ENCODE measurements at regions not wholly inside any gene's neighbourhood (a gene's known extent, or its start where the extent isn't known, plus 50 kb on each side); places are given as distances from the start of the nearest gene placed in this dataset.
"Not testable (repeated sequence)": the region's sequence is repeated elsewhere in the genome, so short reads cannot be mapped to it uniquely, and the experiment has no call there.

DNA sequence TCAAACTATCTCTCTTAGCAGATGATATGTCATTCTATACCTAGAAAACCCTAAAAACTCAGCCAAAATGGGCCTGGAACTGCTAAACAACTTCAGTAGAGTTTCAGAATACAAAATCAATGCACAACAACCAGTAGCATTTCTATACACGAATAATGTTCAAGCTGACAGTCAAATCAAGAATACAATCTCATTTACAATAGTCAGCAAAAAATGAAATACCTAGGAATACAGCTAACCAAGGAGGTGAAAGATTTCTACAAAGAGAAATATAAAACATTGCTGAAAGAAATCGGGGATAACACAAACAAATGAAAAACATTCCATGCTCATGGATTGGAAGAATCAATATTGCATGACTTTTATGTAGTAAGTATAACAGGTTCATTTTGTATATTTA, 804.8 kb downstream of the SLITRK1 start:
- H3K9me3 Mint-ChIP-seq = peaks cover 2 to 10% (median 4%) of the 10 kb centered on the region in 8 donors
- CTCF ChIA-PET (ENCODE audit: partially characterized antibody) = no interaction called here
- no peaks in the 10 kb centered on the region for H3K4me1 Mint-ChIP-seq
- H3K27me3 Mint-ChIP-seq = no peaks in the 10 kb centered on the region
- H3K27ac Mint-ChIP-seq = no peak overlapping the region
- Histone ChIP-seq H3K9me3 (ENCODE audit: control insufficient read depth in 1 of 2, low read length in 2 of 2) (no peaks in the 10 kb centered on the region), H3K4me3 (ENCODE audit: low read length in 2 of 2) (no peak overlapping the region), H3K27ac (ENCODE audit: low read depth, low read length) (no peak overlapping the region), H3K4me1 (ENCODE audit: insufficient read depth, low read length) (no peaks in the 10 kb centered on the region), H3K27me3 (ENCODE audit: insufficient read depth, low read length) (no peaks in the 10 kb centered on the region), H3K36me3 (ENCODE audit: insufficient read depth, low read length) (no peaks in the 10 kb centered on the region)
- no peaks in the 10 kb centered on the region for H3K36me3 Mint-ChIP-seq
- no peak for DNase-seq
- intact Hi-C loops (cut with micrococcal nuclease) = no loop called here
- POLR2A ChIA-PET (ENCODE audit: partially characterized antibody) = no interaction called here
- H3K4me3 Mint-ChIP-seq = no peak overlapping the region

DNA sequence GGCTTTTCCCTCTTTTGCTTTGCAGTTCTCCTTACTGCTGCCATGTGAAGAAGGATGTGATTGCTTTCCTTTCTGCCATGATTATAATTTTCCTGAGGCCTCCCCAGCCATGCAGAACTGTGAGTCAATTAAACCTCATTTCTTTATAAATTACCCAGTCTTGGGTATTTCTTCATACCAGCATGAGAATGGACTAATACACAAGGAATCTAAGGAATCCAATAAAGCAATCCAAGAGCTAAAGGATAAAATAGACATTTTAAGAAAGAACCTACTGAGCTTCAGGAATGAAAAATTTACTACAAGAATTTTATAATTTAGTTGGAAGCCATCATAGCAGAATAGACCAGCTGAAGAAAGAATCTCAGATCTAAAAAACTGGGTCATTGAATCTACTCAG, 808.3 kb downstream of the SLITRK1 start:
- POLR2A ChIA-PET (ENCODE audit: partially characterized antibody); H3K4me3 ChIP-seq (ENCODE audit: low read length in 2 of 2): not testable (repeated sequence)

GRCh38 chr13:83065108-83065507, 817.2 kb downstream of the SLITRK1 start:
- Histone ChIP-seq H3K4me3 (ENCODE audit: low read length in 2 of 2) (no peak overlapping the region), H3K27ac (ENCODE audit: low read depth, low read length) (no peak overlapping the region), H3K9me3 (ENCODE audit: control insufficient read depth in 1 of 2, low read length in 2 of 2) (no peaks in the 10 kb centered on the region), H3K27me3 (ENCODE audit: insufficient read depth, low read length) (no peaks in the 10 kb centered on the region), H3K4me1 (ENCODE audit: insufficient read depth, low read length) (no peaks in the 10 kb centered on the region), H3K36me3 (ENCODE audit: insufficient read depth, low read length) (no peaks in the 10 kb centered on the region)
- H3K27me3 Mint-ChIP-seq = no peaks in the 10 kb centered on the region
- no peaks in the 10 kb centered on the region for H3K4me1 Mint-ChIP-seq
- ChIA-PET CTCF (ENCODE audit: partially characterized antibody) (no interaction called here), POLR2A (ENCODE audit: partially characterized antibody) (no interaction called here)
- H3K36me3 Mint-ChIP-seq = no peaks in the 10 kb centered on the region
- DNase-seq = no peak
- intact Hi-C loops (cut with micrococcal nuclease) = no loop called here
- H3K9me3 Mint-ChIP-seq = peaks cover 0 to 11% (median 0%) of the 10 kb centered on the region in 8 donors
- H3K27ac Mint-ChIP-seq = no peak overlapping the region
- H3K4me3 Mint-ChIP-seq = no peak overlapping the region

More for the DNA sequence above, 808.3 kb downstream of the SLITRK1 start:
- CTCF ChIA-PET (ENCODE audit: partially characterized antibody); H3K36me3 ChIP-seq (ENCODE audit: insufficient read depth, low read length); DNase-seq; H3K27me3 ChIP-seq (ENCODE audit: insufficient read depth, low read length); H3K4me1 ChIP-seq (ENCODE audit: insufficient read depth, low read length); H3K4me3 Mint-ChIP-seq; H3K4me1 Mint-ChIP-seq; H3K9me3 ChIP-seq (ENCODE audit: control insufficient read depth in 1 of 2, low read length in 2 of 2); intact Hi-C loops (cut with micrococcal nuclease); H3K27ac Mint-ChIP-seq; H3K27me3 Mint-ChIP-seq; H3K36me3 Mint-ChIP-seq; H3K27ac ChIP-seq (ENCODE audit: low read depth, low read length): not testable (repeated sequence)
- H3K9me3 Mint-ChIP-seq = peaks cover 0 to 17% (median 6%) of the 10 kb centered on the region in 8 donors

- ChIA-PET CTCF (ENCODE audit: partially characterized antibody) (no interaction called here), POLR2A (ENCODE audit: partially characterized antibody) (no interaction called here)
- H3K27ac ChIP-seq (ENCODE audit: low read depth, low read length) = no peak overlapping the region
- H3K9me3 Mint-ChIP-seq = peaks cover 0 to 4% (median 0%) of the 10 kb centered on the region in 8 donors
- H3K36me3 Mint-ChIP-seq = no peaks in the 10 kb centered on the region
- no peak for DNase-seq
- no peaks in the 10 kb centered on the region for H3K9me3 ChIP-seq (ENCODE audit: control insufficient read depth in 1 of 2, low read length in 2 of 2)
- H3K4me1 ChIP-seq (ENCODE audit: insufficient read depth, low read length) = no peaks in the 10 kb centered on the region
- no peaks in the 10 kb centered on the region for H3K27me3 ChIP-seq (ENCODE audit: insufficient read depth, low read length)
- H3K27ac Mint-ChIP-seq = no peak overlapping the region
- no peak overlapping the region for H3K4me3 ChIP-seq (ENCODE audit: low read length in 2 of 2)
- H3K4me1 Mint-ChIP-seq = no peaks in the 10 kb centered on the region
- H3K36me3 ChIP-seq (ENCODE audit: insufficient read depth, low read length) = no peaks in the 10 kb centered on the region
- H3K4me3 Mint-ChIP-seq = no peak overlapping the region
- H3K27me3 Mint-ChIP-seq = no peaks in the 10 kb centered on the region
- intact Hi-C loops (cut with micrococcal nuclease) = no loop called here
Observed at GRCh38 chr13:83057119-83057518, 825.2 kb downstream of the SLITRK1 start.

GRCh38 chr13:83056269-83056668, 826.0 kb downstream of the SLITRK1 start:
- no peak for DNase-seq
- no peak overlapping the region for H3K4me3 Mint-ChIP-seq
- no peaks in the 10 kb centered on the region for H3K4me1 Mint-ChIP-seq
- POLR2A ChIA-PET (ENCODE audit: partially characterized antibody) = no interaction called here
- Histone ChIP-seq H3K27ac (ENCODE audit: low read depth, low read length) (no peak overlapping the region), H3K4me3 (ENCODE audit: low read length in 2 of 2) (no peak overlapping the region), H3K4me1 (ENCODE audit: insufficient read depth, low read length) (no peaks in the 10 kb centered on the region), H3K36me3 (ENCODE audit: insufficient read depth, low read length) (no peaks in the 10 kb centered on the region), H3K9me3 (ENCODE audit: control insufficient read depth in 1 of 2, low read length in 2 of 2) (no peaks in the 10 kb centered on the region), H3K27me3 (ENCODE audit: insufficient read depth, low read length) (no peaks in the 10 kb centered on the region)
- H3K9me3 Mint-ChIP-seq = peaks cover 0 to 4% (median 0%) of the 10 kb centered on the region in 8 donors
- CTCF ChIA-PET (ENCODE audit: partially characterized antibody) = no interaction called here
- no peaks in the 10 kb centered on the region for H3K36me3 Mint-ChIP-seq
- no peak overlapping the region for H3K27ac Mint-ChIP-seq
- intact Hi-C loops (cut with micrococcal nuclease) = no loop called here
- no peaks in the 10 kb centered on the region for H3K27me3 Mint-ChIP-seq

- DNase-seq = no peak
- intact Hi-C loops (cut with micrococcal nuclease) = no loop called here
- no peaks in the 10 kb centered on the region for H3K9me3 ChIP-seq (ENCODE audit: control insufficient read depth in 1 of 2, low read length in 2 of 2)
- Mint-ChIP-seq H3K4me1 (no peaks in the 10 kb centered on the region), H3K27me3 (no peaks in the 10 kb centered on the region), H3K36me3 (no peaks in the 10 kb centered on the region), H3K27ac (no peak overlapping the region), H3K4me3 (no peak overlapping the region), H3K9me3 (peaks cover 0 to 8% (median 3%) of the 10 kb centered on the region in 8 donors)
- H3K4me3 ChIP-seq (ENCODE audit: low read length in 2 of 2) = no peak overlapping the region
- H3K4me1 ChIP-seq (ENCODE audit: insufficient read depth, low read length) = no peaks in the 10 kb centered on the region
- no peaks in the 10 kb centered on the region for H3K36me3 ChIP-seq (ENCODE audit: insufficient read depth, low read length)
- ChIA-PET POLR2A (ENCODE audit: partially characterized antibody) (no interaction called here), CTCF (ENCODE audit: partially characterized antibody) (no interaction called here)
- no peak overlapping the region for H3K27ac ChIP-seq (ENCODE audit: low read depth, low read length)
- no peaks in the 10 kb centered on the region for H3K27me3 ChIP-seq (ENCODE audit: insufficient read depth, low read length)
Observed at GRCh38 chr13:83048419-83048818, 833.9 kb downstream of the SLITRK1 start.

DNA sequence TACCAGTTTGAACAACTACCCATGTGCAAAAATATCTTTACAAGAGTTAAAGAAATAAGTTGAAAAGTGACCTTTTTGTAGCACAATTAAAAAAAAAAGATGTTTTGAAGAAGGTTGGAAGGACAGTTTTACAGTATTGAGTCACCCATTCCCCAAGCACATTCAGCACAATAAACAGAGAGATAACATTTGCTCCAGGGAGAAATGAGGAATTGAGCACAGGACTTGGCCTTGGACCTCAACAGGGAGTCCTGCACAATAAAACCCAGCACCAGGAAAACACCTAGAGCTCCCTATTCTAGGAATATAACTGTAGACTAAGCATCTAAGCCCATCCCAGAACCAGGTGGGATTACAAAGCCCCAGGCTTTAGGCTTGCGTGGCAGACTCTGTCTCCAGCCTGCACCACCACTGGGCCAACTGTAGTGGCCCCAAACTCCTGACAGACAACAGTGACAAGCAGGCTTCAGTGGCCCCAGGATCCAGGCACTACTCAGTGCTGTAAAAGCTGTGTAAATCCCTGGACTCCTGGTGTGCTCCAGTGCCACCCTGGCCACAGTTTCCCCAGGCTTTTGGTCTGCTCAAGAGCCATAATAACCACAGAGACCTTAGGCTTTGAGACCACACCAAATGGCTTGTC, 857.2 kb downstream of the SLITRK1 start:
- intact Hi-C loops (cut with micrococcal nuclease) = no loop called here
- no peaks in the 10 kb centered on the region for H3K4me1 ChIP-seq (ENCODE audit: insufficient read depth, low read length)
- H3K36me3 ChIP-seq (ENCODE audit: insufficient read depth, low read length) = no peaks in the 10 kb centered on the region
- Mint-ChIP-seq H3K4me1 (no peaks in the 10 kb centered on the region), H3K36me3 (no peaks in the 10 kb centered on the region), H3K4me3 (no peak overlapping the region), H3K9me3 (peaks cover 2 to 15% (median 5%) of the 10 kb centered on the region in 8 donors), H3K27ac (no peak overlapping the region), H3K27me3 (no peaks in the 10 kb centered on the region)
- POLR2A ChIA-PET (ENCODE audit: partially characterized antibody) = no interaction called here
- CTCF ChIA-PET (ENCODE audit: partially characterized antibody) = no interaction called here
- H3K27ac ChIP-seq (ENCODE audit: low read depth, low read length) = no peak overlapping the region
- no peak for DNase-seq
- H3K27me3 ChIP-seq (ENCODE audit: insufficient read depth, low read length) = no peaks in the 10 kb centered on the region
- H3K4me3 ChIP-seq (ENCODE audit: low read length in 2 of 2) = no peak overlapping the region
- H3K9me3 ChIP-seq (ENCODE audit: control insufficient read depth in 1 of 2, low read length in 2 of 2) = no peaks in the 10 kb centered on the region

- no peaks in the 10 kb centered on the region for H3K9me3 ChIP-seq (ENCODE audit: control insufficient read depth in 1 of 2, low read length in 2 of 2)
- H3K36me3 ChIP-seq (ENCODE audit: insufficient read depth, low read length) = no peaks in the 10 kb centered on the region
- Mint-ChIP-seq H3K36me3 (no peaks in the 10 kb centered on the region), H3K9me3 (peaks cover 2 to 15% (median 6%) of the 10 kb centered on the region in 8 donors), H3K27me3 (no peaks in the 10 kb centered on the region), H3K4me1 (no peaks in the 10 kb centered on the region), H3K4me3 (no peak overlapping the region), H3K27ac (no peak overlapping the region)
- H3K4me1 ChIP-seq (ENCODE audit: insufficient read depth, low read length) = no peaks in the 10 kb centered on the region
- H3K27me3 ChIP-seq (ENCODE audit: insufficient read depth, low read length) = no peaks in the 10 kb centered on the region
- no peak for DNase-seq
- ChIA-PET CTCF (ENCODE audit: partially characterized antibody) (no interaction called here), POLR2A (ENCODE audit: partially characterized antibody) (no interaction called here)
- H3K4me3 ChIP-seq (ENCODE audit: low read length in 2 of 2) = no peak overlapping the region
- intact Hi-C loops (cut with micrococcal nuclease) = no loop called here
- no peak overlapping the region for H3K27ac ChIP-seq (ENCODE audit: low read depth, low read length)
Observed at GRCh38 chr13:83024232-83024631, 858.0 kb downstream of the SLITRK1 start.

All from CD4-positive, alpha-beta memory T cell (primary cell).